GM12864 (cell line): ENCODE measurements at regions not wholly inside any gene's neighbourhood (a gene's known extent, or its start where the extent isn't known, plus 50 kb on each side); places are given as distances from the start of the nearest gene placed in this dataset.

Experiments used
- DNase-seq: peaks from one replicate; pipeline ENCODE4 v3.0.0-alpha.2; 2011; ENCODE audit warnings: low read depth
- H3K4me3 ChIP-seq: 2 replicates; pipeline ENCODE4 v1.5.1; 2011; ENCODE audit warnings: mild to moderate bottlenecking, low read depth, low read length, control low read depth
- TF ChIP-seq, protein P1 (sequence below): IDR thresholded peaks from 2 replicates; pipeline ENCODE4 v1.5.1; 2011; ENCODE audit warnings: low read depth, mild to moderate bottlenecking, moderate library complexity, low read length, control low read depth, inconsistent platforms; ENCODE audit errors: missing control alignments

DNA sequence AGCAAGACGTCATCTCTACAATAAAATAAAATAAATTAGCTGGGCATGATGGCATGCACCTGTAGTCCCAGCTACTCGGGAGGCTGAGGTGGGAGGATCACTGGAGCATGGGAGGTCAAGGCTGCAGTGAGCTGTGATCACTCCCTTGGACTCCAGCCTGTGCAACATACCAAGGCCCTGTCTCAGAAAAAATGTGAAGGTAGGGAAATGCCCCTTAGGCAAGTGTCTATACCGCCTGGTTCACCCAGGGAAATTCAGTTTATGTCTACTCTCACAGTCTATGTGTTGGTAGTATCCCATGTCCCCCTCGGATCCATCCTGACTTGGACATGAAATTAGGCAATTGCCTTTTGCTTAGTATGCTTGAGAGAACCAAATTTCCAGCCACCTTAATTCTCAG, 88.4 kb upstream of the TMEM132C start:
- no peak for DNase-seq
- TF ChIP-seq, protein P1, sequence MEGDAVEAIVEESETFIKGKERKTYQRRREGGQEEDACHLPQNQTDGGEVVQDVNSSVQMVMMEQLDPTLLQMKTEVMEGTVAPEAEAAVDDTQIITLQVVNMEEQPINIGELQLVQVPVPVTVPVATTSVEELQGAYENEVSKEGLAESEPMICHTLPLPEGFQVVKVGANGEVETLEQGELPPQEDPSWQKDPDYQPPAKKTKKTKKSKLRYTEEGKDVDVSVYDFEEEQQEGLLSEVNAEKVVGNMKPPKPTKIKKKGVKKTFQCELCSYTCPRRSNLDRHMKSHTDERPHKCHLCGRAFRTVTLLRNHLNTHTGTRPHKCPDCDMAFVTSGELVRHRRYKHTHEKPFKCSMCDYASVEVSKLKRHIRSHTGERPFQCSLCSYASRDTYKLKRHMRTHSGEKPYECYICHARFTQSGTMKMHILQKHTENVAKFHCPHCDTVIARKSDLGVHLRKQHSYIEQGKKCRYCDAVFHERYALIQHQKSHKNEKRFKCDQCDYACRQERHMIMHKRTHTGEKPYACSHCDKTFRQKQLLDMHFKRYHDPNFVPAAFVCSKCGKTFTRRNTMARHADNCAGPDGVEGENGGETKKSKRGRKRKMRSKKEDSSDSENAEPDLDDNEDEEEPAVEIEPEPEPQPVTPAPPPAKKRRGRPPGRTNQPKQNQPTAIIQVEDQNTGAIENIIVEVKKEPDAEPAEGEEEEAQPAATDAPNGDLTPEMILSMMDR: no peak

DNA sequence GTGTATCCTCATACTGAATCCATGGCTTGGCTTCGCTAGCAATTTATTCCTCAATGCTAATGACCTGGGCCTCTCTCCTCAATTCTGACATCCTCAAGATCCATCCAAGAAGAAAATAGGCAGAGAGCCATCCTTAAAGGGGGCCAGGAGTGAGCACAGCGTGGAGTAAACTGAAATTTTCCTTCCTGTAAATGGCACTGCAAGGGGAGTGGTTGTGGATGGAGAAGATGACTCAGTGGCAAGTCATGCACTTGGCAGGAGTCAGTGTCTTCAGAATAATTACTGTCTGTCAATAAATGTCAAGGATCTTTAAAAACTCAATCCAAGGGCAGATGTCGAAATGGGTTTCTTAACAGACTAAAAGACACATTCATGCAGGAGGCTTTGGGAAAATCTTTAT, 88.0 kb upstream of the TMEM132C start:
- TF ChIP-seq, protein P1: no peak
- no peak for DNase-seq

More for the DNA sequence above, 88.4 kb upstream of the TMEM132C start:
- no peak overlapping the region for H3K4me3 ChIP-seq

DNA sequence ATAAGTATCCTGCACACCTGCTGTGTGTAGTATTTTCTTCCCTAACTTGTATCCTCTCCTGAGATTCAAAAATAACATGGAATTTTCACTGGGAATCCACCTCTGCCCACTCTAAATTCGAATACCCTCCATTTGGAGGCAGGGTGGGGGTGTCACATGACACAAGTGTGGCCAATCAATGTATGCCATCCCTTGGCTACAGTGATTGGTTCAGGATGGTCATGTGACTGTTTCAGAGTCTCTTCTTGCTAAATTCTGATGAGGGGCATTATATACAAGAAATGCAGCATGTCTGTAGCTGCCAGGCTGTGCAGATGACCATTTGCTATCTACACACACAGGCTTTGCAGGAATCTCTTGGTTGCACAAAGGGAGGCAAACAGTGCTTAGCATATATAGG, 86.8 kb upstream of the TMEM132C start:
- DNase-seq: no peak
- TF ChIP-seq, protein P1: no peak
- no peak overlapping the region for H3K4me3 ChIP-seq

More for the DNA sequence above, 88.0 kb upstream of the TMEM132C start:
- no peak overlapping the region for H3K4me3 ChIP-seq

DNA sequence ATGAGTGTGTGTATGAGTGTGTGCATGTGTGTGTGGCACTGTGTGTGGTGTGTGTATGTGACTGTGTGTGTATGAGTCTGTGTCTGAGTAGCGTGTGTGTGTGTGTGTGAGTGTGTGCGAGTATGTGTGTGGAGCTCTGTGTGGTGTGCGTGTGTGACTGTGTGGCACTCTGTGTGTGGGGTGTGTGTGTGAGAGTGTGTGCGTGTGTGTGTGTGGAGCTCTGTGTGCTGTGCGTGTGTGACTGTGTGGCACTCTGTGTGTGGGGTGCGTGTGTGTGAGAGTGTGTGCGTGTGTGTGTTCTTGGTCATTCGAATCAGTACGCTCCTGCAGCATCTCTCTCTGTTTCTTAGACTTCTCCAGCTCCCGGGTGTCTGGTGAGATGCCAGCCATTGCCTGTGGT, 76.9 kb upstream of the TMEM132C start:
- H3K4me3 ChIP-seq: no peak overlapping the region
- TF ChIP-seq, protein P1: no peak
- no peak for DNase-seq

DNA sequence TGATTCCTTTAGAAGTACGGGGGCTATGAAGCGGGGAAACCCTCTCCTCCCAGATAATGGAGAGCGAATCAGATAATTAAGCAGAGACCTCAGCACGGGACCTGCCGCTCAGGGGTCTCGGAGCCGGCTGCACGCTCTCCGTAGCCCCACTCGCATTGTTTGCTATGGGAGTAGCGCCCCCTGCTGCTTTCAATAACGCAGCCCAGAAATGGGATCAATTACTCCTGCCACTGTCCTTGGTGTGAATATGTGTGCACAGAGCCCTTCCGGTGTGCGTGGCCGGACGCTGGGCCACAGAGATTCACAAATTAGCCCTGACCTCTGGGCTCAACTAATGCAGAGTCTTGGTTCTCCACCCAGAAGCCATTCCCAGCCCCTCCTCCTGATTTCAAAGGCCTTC, 76.4 kb upstream of the TMEM132C start:
- TF ChIP-seq, protein P1: no peak
- no peak for DNase-seq

DNA sequence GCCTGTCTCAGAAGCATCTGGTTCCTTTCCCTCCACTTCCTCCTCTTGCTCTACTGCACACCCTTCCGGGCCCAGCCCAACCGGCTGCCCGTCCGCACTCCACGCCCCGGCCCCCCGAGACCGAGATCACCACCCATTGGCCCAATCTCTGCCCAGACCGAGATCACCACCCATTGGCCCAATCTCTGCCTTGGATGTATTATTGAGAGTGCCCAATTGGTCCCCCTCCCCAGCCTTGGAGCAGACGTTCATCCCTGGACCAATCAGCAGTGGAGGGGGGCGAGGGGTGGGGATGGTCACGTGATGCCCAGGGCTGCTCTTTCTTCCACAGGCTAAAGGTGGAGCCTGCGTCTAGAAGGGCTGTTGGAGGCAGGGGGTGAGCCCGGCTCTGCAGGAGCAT, 75.6 kb upstream of the TMEM132C start:
- H3K4me3 ChIP-seq: no peak overlapping the region
- DNase-seq: no peak
- TF ChIP-seq, protein P1: no peak

More for the DNA sequence above, 76.4 kb upstream of the TMEM132C start:
- no peak overlapping the region for H3K4me3 ChIP-seq

DNA sequence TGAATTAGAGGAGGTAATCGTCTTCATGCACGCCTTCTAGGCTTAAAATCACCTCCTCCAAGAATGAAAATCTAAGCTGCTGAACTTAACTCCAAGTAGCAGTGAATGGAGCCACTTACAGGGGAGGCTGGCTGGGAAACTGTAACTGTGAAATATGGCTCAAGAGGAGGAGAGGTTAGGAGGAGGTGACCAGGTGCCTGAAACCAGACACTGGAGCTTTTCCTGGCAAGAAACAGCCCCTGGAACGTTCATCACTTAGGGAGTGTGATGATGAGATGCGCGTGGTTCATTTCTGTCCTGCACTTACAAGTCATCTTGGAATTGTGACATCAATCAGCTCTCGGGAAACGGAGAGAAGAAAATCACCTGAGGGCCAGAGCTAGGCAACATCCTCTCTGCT, 62.3 kb upstream of the TMEM132C start:
- H3K4me3 ChIP-seq: no peak overlapping the region
- DNase-seq: no peak
- TF ChIP-seq, protein P1: no peak
